ENCODE measurements at regions not wholly inside any gene's neighbourhood (a gene's known extent, or its start where the extent isn't known, plus 50 kb on each side); places are given as distances from the start of the nearest gene placed in this dataset.
"Not testable (repeated sequence)": the region's sequence is repeated elsewhere in the genome, so short reads cannot be mapped to it uniquely, and the experiment has no call there.

GRCh38 chr3:118530350-118530922 is 504.2 kb downstream of the IGSF11 start (continued):
- TF ChIP-seq, protein P1, sequence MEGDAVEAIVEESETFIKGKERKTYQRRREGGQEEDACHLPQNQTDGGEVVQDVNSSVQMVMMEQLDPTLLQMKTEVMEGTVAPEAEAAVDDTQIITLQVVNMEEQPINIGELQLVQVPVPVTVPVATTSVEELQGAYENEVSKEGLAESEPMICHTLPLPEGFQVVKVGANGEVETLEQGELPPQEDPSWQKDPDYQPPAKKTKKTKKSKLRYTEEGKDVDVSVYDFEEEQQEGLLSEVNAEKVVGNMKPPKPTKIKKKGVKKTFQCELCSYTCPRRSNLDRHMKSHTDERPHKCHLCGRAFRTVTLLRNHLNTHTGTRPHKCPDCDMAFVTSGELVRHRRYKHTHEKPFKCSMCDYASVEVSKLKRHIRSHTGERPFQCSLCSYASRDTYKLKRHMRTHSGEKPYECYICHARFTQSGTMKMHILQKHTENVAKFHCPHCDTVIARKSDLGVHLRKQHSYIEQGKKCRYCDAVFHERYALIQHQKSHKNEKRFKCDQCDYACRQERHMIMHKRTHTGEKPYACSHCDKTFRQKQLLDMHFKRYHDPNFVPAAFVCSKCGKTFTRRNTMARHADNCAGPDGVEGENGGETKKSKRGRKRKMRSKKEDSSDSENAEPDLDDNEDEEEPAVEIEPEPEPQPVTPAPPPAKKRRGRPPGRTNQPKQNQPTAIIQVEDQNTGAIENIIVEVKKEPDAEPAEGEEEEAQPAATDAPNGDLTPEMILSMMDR (IDR thresholded peaks at IDR 0.05 in 2 of 3, conservative IDR thresholded peaks at IDR 0.05 in 1 of 3; ENCODE audit: insufficient read depth in 2 of 3, low read depth in 1 of 3, low read length in 3 of 3): no peak
- no peak for TF ChIP-seq ZNF224 (CRISPR knock-in tag; IDR thresholded peaks at IDR 0.05)
- TF ChIP-seq CBFA2T2 (conservative IDR thresholded peaks at IDR 0.05): peak; percentile 63
- TF ChIP-seq NFE2 (IDR thresholded peaks at IDR 0.05; ENCODE audit: low read depth): peak; percentile 22; the same call in 1 of the 2 replicates

DNA sequence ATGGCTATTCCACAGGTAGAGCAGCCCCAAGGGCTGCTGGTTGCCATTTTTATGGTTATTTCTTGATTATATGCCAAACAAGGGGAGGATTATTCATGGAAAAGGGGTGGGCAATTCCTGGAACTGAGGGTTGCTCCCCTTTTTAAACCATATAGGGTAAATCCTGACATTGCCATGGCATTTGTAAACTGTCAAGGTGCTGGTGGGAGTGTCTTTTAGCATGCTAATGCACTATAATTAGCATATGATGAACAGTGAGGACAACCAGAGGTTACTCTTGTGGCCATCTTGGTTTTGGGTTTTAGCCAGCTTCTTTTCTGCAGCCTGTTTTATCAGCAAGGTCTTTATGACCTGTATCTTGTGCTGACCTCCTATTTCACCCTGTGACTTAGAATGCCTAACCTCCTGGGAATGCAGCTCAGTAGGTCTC is 503.7 kb downstream of the IGSF11 start:
- H3K4me2 ChIP-seq (ENCODE audit: insufficient read depth, low read length); H3K4me3 ChIP-seq; CTCF ChIA-PET (ENCODE audit: low intra/inter-chr PET ratio); H2AFZ ChIP-seq (ENCODE audit: low read depth, low read length); intact Hi-C loops (cut with micrococcal nuclease); H3K36me3 ChIP-seq (ENCODE audit: control insufficient read depth, insufficient read depth, low read length); in situ Hi-C loops (cut with MboI); H3K4me1 ChIP-seq (replicated peaks in 1 of 2; ENCODE audit: control insufficient read depth in 2 of 2, insufficient read depth in 2 of 2, low read length in 2 of 2); POLR2A ChIA-PET; H3K27me3 ChIP-seq (ENCODE audit: control insufficient read depth in 2 of 2, insufficient read depth in 2 of 2, low read length in 2 of 2); H3K9ac ChIP-seq (ENCODE audit: insufficient read depth in 1 of 2, low read depth in 2 of 2, low read length in 2 of 2); H3K79me2 ChIP-seq (ENCODE audit: control insufficient read depth, insufficient read depth, low read length); H3K9me3 ChIP-seq (replicated peaks; ENCODE audit: control insufficient read depth, insufficient read depth, low read depth, low read length); H4K20me1 ChIP-seq (replicated peaks; ENCODE audit: control insufficient read depth, insufficient read depth, low read length); BruUV-seq (replicated peaks); H3K9me1 ChIP-seq (ENCODE audit: control insufficient read depth, insufficient read depth, low read length); TF ChIP-seq NR2C2 (CRISPR knock-in tag; IDR thresholded peaks at IDR 0.05): not testable (repeated sequence)
- TF ChIP-seq ESRRA (IDR thresholded peaks at IDR 0.05; ENCODE audit: borderline replicate concordance, low read depth): peak; percentile 74; the same call in 1 of the 2 replicates
- peak; percentile 67 for TF ChIP-seq ZNF766 (CRISPR knock-in tag; conservative IDR thresholded peaks at IDR 0.05)
- TF ChIP-seq, protein P2, sequence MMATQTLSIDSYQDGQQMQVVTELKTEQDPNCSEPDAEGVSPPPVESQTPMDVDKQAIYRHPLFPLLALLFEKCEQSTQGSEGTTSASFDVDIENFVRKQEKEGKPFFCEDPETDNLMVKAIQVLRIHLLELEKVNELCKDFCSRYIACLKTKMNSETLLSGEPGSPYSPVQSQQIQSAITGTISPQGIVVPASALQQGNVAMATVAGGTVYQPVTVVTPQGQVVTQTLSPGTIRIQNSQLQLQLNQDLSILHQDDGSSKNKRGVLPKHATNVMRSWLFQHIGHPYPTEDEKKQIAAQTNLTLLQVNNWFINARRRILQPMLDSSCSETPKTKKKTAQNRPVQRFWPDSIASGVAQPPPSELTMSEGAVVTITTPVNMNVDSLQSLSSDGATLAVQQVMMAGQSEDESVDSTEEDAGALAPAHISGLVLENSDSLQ (IDR thresholded peaks at IDR 0.05): peak; percentile 60; the same call in 1 of the 2 replicates
- peak; percentile 52; the same call in 1 of the 2 replicates for TF ChIP-seq NFIC (IDR thresholded peaks at IDR 0.05)
- TF ChIP-seq, protein P3, sequence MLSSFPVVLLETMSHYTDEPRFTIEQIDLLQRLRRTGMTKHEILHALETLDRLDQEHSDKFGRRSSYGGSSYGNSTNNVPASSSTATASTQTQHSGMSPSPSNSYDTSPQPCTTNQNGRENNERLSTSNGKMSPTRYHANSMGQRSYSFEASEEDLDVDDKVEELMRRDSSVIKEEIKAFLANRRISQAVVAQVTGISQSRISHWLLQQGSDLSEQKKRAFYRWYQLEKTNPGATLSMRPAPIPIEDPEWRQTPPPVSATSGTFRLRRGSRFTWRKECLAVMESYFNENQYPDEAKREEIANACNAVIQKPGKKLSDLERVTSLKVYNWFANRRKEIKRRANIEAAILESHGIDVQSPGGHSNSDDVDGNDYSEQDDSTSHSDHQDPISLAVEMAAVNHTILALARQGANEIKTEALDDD (IDR thresholded peaks at IDR 0.05): 0 out of 2 replicates have a peak, but pooled peaks have one; percentile 27
- peak in 1 of 2 experiments; percentile 35; a peak in 1 of 4 replicates for TF ChIP-seq ZNF639 (CRISPR knock-in tag; conservative IDR thresholded peaks at IDR 0.05 in 1 of 2, IDR thresholded peaks at IDR 0.05 in 1 of 2)
- peak; percentile 55 for TF ChIP-seq RFX1 (IDR thresholded peaks at IDR 0.05)
- peak; percentile 55 for TF ChIP-seq NR2C2 (tag; IDR thresholded peaks at IDR 0.05)
- TF ChIP-seq STAT5A (IDR thresholded peaks at IDR 0.05; ENCODE audit: borderline replicate concordance, low read length): peak; percentile 53
- TF ChIP-seq SRF (CRISPR knock-in tag; IDR thresholded peaks at IDR 0.05): peak in 1 of 2 experiments; percentile 92; a peak in 2 of 4 replicates
- TF ChIP-seq MEIS2 (IDR thresholded peaks at IDR 0.05; ENCODE audit: partially characterized antibody): peak; percentile 65
- peak; percentile 19 for FAIRE-seq
- peak overlapping the region; percentile 69; the same call in 2 of the 3 replicates for H3K27ac ChIP-seq (ENCODE audit: extremely low read depth, low read depth, low read length)
- peak in 1 of 4 experiments; percentile 49 for DNase-seq (ENCODE audit: extremely low read depth in 1 of 4, low spot score in 3 of 4)
- peak; percentile 83 for ATAC-seq

All from K562 (cell line).